ENCODE measurements at regions not wholly inside any gene's neighbourhood (a gene's known extent, or its start where the extent isn't known, plus 50 kb on each side); places are given as distances from the start of the nearest gene placed in this dataset.

- TF ChIP-seq CTCF (conservative IDR thresholded peaks at IDR 0.05 in 1 of 2, IDR thresholded peaks at IDR 0.05 in 1 of 2; ENCODE audit: extremely low read depth in 1 of 2, insufficient read depth in 1 of 2, low read depth in 1 of 2, low read length in 2 of 2) (no peak), EZH2 (IDR thresholded peaks at IDR 0.05; ENCODE audit: borderline replicate concordance, low read length) (no peak)
Observed at GRCh38 chr20:23242556-23243180, 107.9 kb upstream of the NXT1 start.

Measured in mammary epithelial cell (primary cell).